H9 (cell line): ENCODE measurements at regions not wholly inside any gene's neighbourhood (a gene's known extent, or its start where the extent isn't known, plus 50 kb on each side); places are given as distances from the start of the nearest gene placed in this dataset.

Experiments used
- DNase-seq: peaks from one replicate; pipeline ENCODE4 v3.0.0-alpha.2; 2017
- H2AFZ ChIP-seq: one replicate; pipeline ENCODE4 v1.6.1; 2013; ENCODE audit warnings: mild to moderate bottlenecking, low read length, control low read depth, moderate library complexity
- H2AK5ac ChIP-seq: 2 replicates; pipeline ENCODE4 v1.6.1; 2013; ENCODE audit warnings: low read length, control low read depth, mixed read lengths; ENCODE audit not compliant: insufficient read length
- H2BK120ac ChIP-seq: one replicate; pipeline ENCODE4 v1.6.1; 2013; ENCODE audit warnings: low read depth, mild to moderate bottlenecking, low read length, control low read depth, inconsistent platforms; ENCODE audit not compliant: poor library complexity, severe bottlenecking
- H2BK12ac ChIP-seq: 2 replicates; pipeline ENCODE4 v1.6.1; 2013; ENCODE audit warnings: low read length, control low read depth, mixed read lengths, low read depth; ENCODE audit not compliant: insufficient read length
- H2BK15ac ChIP-seq: 2 replicates; pipeline ENCODE4 v1.6.1; 2013; ENCODE audit warnings: low read depth, low read length, control low read depth
- H2BK20ac ChIP-seq: one replicate; pipeline ENCODE4 v1.6.1; 2013; ENCODE audit warnings: low read depth, mild to moderate bottlenecking, low read length, control low read depth, inconsistent platforms; ENCODE audit not compliant: poor library complexity, severe bottlenecking
- H2BK5ac ChIP-seq: 2 replicates; pipeline ENCODE4 v1.6.1; 2013; ENCODE audit warnings: low read length, control low read depth, mixed read lengths; ENCODE audit not compliant: insufficient read length
- H3K14ac ChIP-seq: 2 replicates; pipeline ENCODE4 v1.6.1; 2013; ENCODE audit warnings: low read length, control low read depth; ENCODE audit not compliant: insufficient read depth
- H3K18ac ChIP-seq: 2 replicates; pipeline ENCODE4 v1.6.1; 2013; ENCODE audit warnings: low read depth, mild to moderate bottlenecking, mixed read lengths, low read length, control low read depth; ENCODE audit not compliant: insufficient read length
- H3K23ac ChIP-seq: 2 replicates; pipeline ENCODE4 v1.6.1; 2013; ENCODE audit warnings: low read length, control low read depth, mixed read lengths, low read depth; ENCODE audit not compliant: insufficient read length
- H3K23me2 ChIP-seq: 2 replicates; pipeline ENCODE4 v1.6.1; 2013; ENCODE audit warnings: low read depth, mild to moderate bottlenecking, mixed read lengths, low read length, control low read depth; ENCODE audit not compliant: insufficient read length, poor library complexity, severe bottlenecking
- H3K27ac ChIP-seq: 2 replicates; pipeline ENCODE4 v1.5.1; 2013; ENCODE audit warnings: low read length, control low read depth, mixed read lengths, low read depth; ENCODE audit not compliant: insufficient read length
- H3K27me3 ChIP-seq: 2 replicates; pipeline ENCODE4 v1.6.1; 2013; ENCODE audit warnings: low read length, control low read depth, inconsistent platforms; ENCODE audit not compliant: insufficient read depth
- H3K4ac ChIP-seq: 2 replicates; pipeline ENCODE4 v1.6.1; 2013; ENCODE audit warnings: low read depth, mild to moderate bottlenecking, control low read depth, inconsistent platforms, low read length, moderate library complexity
- H3K4me1 ChIP-seq: 2 replicates; pipeline ENCODE4 v1.6.1; 2013; ENCODE audit warnings: low read length, control low read depth, inconsistent platforms; ENCODE audit not compliant: insufficient read depth
- H3K4me2 ChIP-seq: 2 replicates; pipeline ENCODE4 v1.6.1; 2013; ENCODE audit warnings: low read length, control low read depth, mixed read lengths; ENCODE audit not compliant: insufficient read length, insufficient read depth
- H3K56ac ChIP-seq: 2 replicates; pipeline ENCODE4 v1.6.1; 2013; ENCODE audit warnings: low read depth, mild to moderate bottlenecking, mixed read lengths, low read length, control low read depth; ENCODE audit not compliant: insufficient read length
- H3K79me1 ChIP-seq: 2 replicates; pipeline ENCODE4 v1.6.1; 2013; ENCODE audit warnings: low read depth, mild to moderate bottlenecking, moderate library complexity, low read length, control low read depth, inconsistent platforms; ENCODE audit not compliant: insufficient read depth, poor library complexity, severe bottlenecking
- H3K79me2 ChIP-seq: 2 replicates; pipeline ENCODE4 v1.6.1; 2013; ENCODE audit warnings: low read length, control low read depth, inconsistent platforms; ENCODE audit not compliant: insufficient read depth
- H3K9ac ChIP-seq: 2 replicates; pipeline ENCODE4 v1.6.1; 2013; ENCODE audit warnings: low read length, control low read depth, mixed read lengths; ENCODE audit not compliant: insufficient read length; ENCODE audit errors: extremely low read depth
- H3K9me3 ChIP-seq: one replicate; pipeline ENCODE4 v1.6.1; 2013; ENCODE audit warnings: low read depth, low read length, inconsistent platforms; ENCODE audit not compliant: control insufficient read depth
- H3T11ph ChIP-seq: one replicate; pipeline ENCODE4 v1.6.1; 2013; ENCODE audit warnings: mild to moderate bottlenecking, low read length, control low read depth, inconsistent platforms
- H4K20me1 ChIP-seq: one replicate; pipeline ENCODE4 v1.6.1; 2013; ENCODE audit not compliant: control insufficient read depth, insufficient read length, insufficient read depth
- H4K5ac ChIP-seq: 2 replicates; pipeline ENCODE4 v1.6.1; 2013; ENCODE audit warnings: low read depth, mild to moderate bottlenecking, mixed read lengths, low read length, control low read depth; ENCODE audit not compliant: insufficient read length
- H4K8ac ChIP-seq: replicated peaks from 2 replicates; pipeline ENCODE4 v1.6.1; 2013; ENCODE audit warnings: low read length, control low read depth, mixed read lengths, low read depth; ENCODE audit not compliant: insufficient read length
- H4K91ac ChIP-seq: 2 replicates; pipeline ENCODE4 v1.6.1; 2013; ENCODE audit warnings: low read depth, mild to moderate bottlenecking, moderate library complexity, mixed read lengths, low read length, control low read depth; ENCODE audit not compliant: insufficient read length
- H3K27ac Mint-ChIP-seq, 3 experiments: 2 replicates in 2 of 3; 3 replicates in 1 of 3; pipeline ENCODE4 v1.8.0; 2020 to 2021; ENCODE audit warnings: mixed read lengths in 3 of 3, mild to moderate bottlenecking in 1 of 3, moderate library complexity in 1 of 3
- H3K27me3 Mint-ChIP-seq: 2 replicates; pipeline ENCODE4 v1.8.0; 2021; ENCODE audit warnings: low read depth, mild to moderate bottlenecking, moderate library complexity, mixed read lengths
- H3K36me3 Mint-ChIP-seq, 3 experiments: 2 replicates in 2 of 3; 3 replicates in 1 of 3; pipeline ENCODE4 v1.8.0; 2020 to 2021; ENCODE audit warnings: low read depth in 3 of 3, mixed read lengths in 3 of 3; ENCODE audit not compliant: insufficient read depth in 1 of 3
- H3K4me1 Mint-ChIP-seq, 2 experiments: 2 replicates each; pipeline ENCODE4 v1.8.0; 2020; ENCODE audit warnings: mixed read lengths in 2 of 2
- H3K4me3 Mint-ChIP-seq, 2 experiments: 2 replicates in 1 of 2; 3 replicates in 1 of 2; pipeline ENCODE4 v1.8.0; 2020 to 2021; ENCODE audit warnings: mild to moderate bottlenecking in 2 of 2, mixed read lengths in 2 of 2, moderate library complexity in 1 of 2
- H3K9me3 Mint-ChIP-seq, 2 experiments: 2 replicates in 1 of 2; 3 replicates in 1 of 2; pipeline ENCODE4 v1.8.0; 2020; ENCODE audit warnings: mild to moderate bottlenecking in 2 of 2, mixed read lengths in 2 of 2, moderate library complexity in 1 of 2
- WGBS: extraction: QIAGEN DNeasy Blood & Tissue Kit; methylation state at CpG from one replicate; pipeline ENCODE4 v1.1.7; 2013; ENCODE audit warnings: missing lambda C conversion rate, low lambda C conversion rate, mixed read lengths; ENCODE audit not compliant: insufficient read length; ENCODE audit errors: extremely low coverage; 5-methylcytosine and 5-hydroxymethylcytosine counted together
- TF ChIP-seq, protein P1 (sequence below): fragments of 200-600 bp; sonication (generic); conservative IDR thresholded peaks from 3 replicates; pipeline ENCODE4 v1.8.0; 2021; ENCODE audit warnings: antibody characterized with exemption, mild to moderate bottlenecking

DNA sequence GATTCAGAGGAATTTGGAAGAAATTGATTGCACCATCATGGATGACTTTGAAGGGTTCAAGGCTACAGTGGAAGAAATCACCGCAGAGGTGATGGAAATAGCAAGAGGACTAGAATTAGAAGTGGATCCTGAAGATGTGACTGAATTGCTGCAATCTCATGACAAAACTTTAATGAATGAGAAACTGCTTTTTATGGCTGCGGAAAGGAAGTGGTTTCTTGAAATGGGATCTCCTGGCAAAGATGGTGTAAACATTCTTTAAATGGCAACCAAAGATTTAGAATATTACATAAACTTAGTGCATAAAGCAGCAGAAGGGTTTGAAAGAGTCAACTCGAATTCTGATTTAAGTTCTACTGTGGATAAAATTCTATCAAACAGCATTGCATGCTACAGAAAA is 698.6 kb downstream of the PLA2G4A start:
- no peaks in the 10 kb centered on the region for H3K27me3 ChIP-seq
- H3K27ac Mint-ChIP-seq, result no peak overlapping the region; a peak in 1 of 7 replicates

More for the DNA sequence above, 698.6 kb downstream of the PLA2G4A start:
- Histone ChIP-seq H2BK20ac (no peak overlapping the region), H3K18ac (no peak overlapping the region), H3K27ac (no peak overlapping the region), H3K4me2 (no peak overlapping the region), H3K56ac (no peak overlapping the region), H3K9me3 (no peaks in the 10 kb centered on the region), H3K14ac (no peak overlapping the region), H3T11ph (no peak overlapping the region), H2BK120ac (no peak overlapping the region), H2BK12ac (no peak overlapping the region), H4K8ac (no peak overlapping the region), H2AK5ac (no peak overlapping the region), H3K23me2 (no peaks in the 10 kb centered on the region), H4K5ac (no peak overlapping the region), H4K91ac (no peak overlapping the region), H2BK5ac (no peak overlapping the region), H2AFZ (no peak overlapping the region), H3K4ac (no peak overlapping the region), H3K79me2 (no peaks in the 10 kb centered on the region), H4K20me1 (no peaks in the 10 kb centered on the region), H2BK15ac (no peak overlapping the region), H3K79me1 (no peaks in the 10 kb centered on the region), H3K4me1 (no peaks in the 10 kb centered on the region), H3K23ac (no peak overlapping the region), H3K9ac (no peak overlapping the region)
- Mint-ChIP-seq H3K4me1 (no peaks in the 10 kb centered on the region), H3K36me3 (no peaks in the 10 kb centered on the region), H3K9me3 (no peaks in the 10 kb centered on the region), H3K27me3 (no peaks in the 10 kb centered on the region), H3K4me3 (no peak overlapping the region)
- no peak for DNase-seq
- TF ChIP-seq, protein P1, sequence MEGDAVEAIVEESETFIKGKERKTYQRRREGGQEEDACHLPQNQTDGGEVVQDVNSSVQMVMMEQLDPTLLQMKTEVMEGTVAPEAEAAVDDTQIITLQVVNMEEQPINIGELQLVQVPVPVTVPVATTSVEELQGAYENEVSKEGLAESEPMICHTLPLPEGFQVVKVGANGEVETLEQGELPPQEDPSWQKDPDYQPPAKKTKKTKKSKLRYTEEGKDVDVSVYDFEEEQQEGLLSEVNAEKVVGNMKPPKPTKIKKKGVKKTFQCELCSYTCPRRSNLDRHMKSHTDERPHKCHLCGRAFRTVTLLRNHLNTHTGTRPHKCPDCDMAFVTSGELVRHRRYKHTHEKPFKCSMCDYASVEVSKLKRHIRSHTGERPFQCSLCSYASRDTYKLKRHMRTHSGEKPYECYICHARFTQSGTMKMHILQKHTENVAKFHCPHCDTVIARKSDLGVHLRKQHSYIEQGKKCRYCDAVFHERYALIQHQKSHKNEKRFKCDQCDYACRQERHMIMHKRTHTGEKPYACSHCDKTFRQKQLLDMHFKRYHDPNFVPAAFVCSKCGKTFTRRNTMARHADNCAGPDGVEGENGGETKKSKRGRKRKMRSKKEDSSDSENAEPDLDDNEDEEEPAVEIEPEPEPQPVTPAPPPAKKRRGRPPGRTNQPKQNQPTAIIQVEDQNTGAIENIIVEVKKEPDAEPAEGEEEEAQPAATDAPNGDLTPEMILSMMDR, result no peak
- WGBS, result no CpG with 5 or more reads among the region's 3 CpGs
